ENCODE measurements at regions not wholly inside any gene's neighbourhood (a gene's known extent, or its start where the extent isn't known, plus 50 kb on each side); places are given as distances from the start of the nearest gene placed in this dataset.

DNA sequence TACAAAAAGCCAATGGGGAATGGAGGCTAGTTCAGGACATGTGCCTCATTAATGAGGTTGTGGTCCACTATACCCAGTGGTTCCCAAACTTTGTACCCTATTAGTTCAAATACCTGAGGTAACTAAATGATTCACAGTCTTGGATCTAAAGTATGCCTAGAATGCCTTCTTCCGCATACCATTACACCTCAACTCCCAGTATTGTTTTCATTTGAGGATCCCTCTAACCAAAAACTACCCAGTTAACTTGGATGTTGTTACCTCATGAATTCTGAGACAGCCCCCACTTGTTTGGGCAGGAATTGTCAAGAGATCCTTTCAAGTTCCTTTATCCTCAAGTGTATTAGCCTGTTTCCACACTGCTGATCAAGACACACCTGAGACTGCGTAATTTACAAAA, 439.2 kb downstream of the PCDH10 start:
- Histone ChIP-seq H3K23me2 (ENCODE audit: insufficient read length, low read depth, low read length, poor library complexity, severe bottlenecking) (no peaks in the 10 kb centered on the region), H3K27ac (ENCODE audit: insufficient read length, low read depth, low read length) (no peak overlapping the region), H3K4me1 (ENCODE audit: insufficient read depth, low read length) (peaks cover 3% of the 10 kb centered on the region; the same call in 1 of the 2 replicates), H2AFZ (ENCODE audit: low read length) (no peak overlapping the region), H4K8ac (replicated peaks; ENCODE audit: insufficient read length, low read depth, low read length) (no peak overlapping the region), H3K18ac (ENCODE audit: insufficient read length, low read depth, low read length) (no peak overlapping the region), H3K4me2 (ENCODE audit: insufficient read depth, insufficient read length, low read length) (no peak overlapping the region), H3K27me3 (ENCODE audit: insufficient read depth, low read length) (no peaks in the 10 kb centered on the region), H2BK5ac (ENCODE audit: insufficient read length, low read length) (no peak overlapping the region), H4K91ac (ENCODE audit: insufficient read length, low read depth, low read length) (no peak overlapping the region), H3T11ph (ENCODE audit: low read length) (no peak overlapping the region), H3K14ac (ENCODE audit: insufficient read depth, low read length) (no peak overlapping the region), H2BK20ac (ENCODE audit: low read depth, low read length, poor library complexity, severe bottlenecking) (no peak overlapping the region), H3K23ac (ENCODE audit: insufficient read length, low read depth, low read length) (no peak overlapping the region), H3K79me1 (ENCODE audit: insufficient read depth, low read depth, low read length, poor library complexity, severe bottlenecking) (no peaks in the 10 kb centered on the region), H3K4ac (ENCODE audit: low read depth, low read length) (no peak overlapping the region), H2BK120ac (ENCODE audit: low read depth, low read length, poor library complexity, severe bottlenecking) (no peak overlapping the region), H3K79me2 (ENCODE audit: insufficient read depth, low read length) (no peaks in the 10 kb centered on the region; the same call in 1 of the 2 replicates), H3K56ac (ENCODE audit: insufficient read length, low read depth, low read length) (no peak overlapping the region), H3K9ac (ENCODE audit: extremely low read depth, insufficient read length, low read length) (no peak overlapping the region), H4K5ac (ENCODE audit: insufficient read length, low read depth, low read length) (no peak overlapping the region), H2BK15ac (ENCODE audit: low read depth, low read length) (no peak overlapping the region), H2AK5ac (ENCODE audit: insufficient read length, low read length) (no peak overlapping the region), H2BK12ac (ENCODE audit: insufficient read length, low read depth, low read length) (no peak overlapping the region), H3K9me3 (ENCODE audit: control insufficient read depth, low read depth, low read length) (no peaks in the 10 kb centered on the region), H4K20me1 (ENCODE audit: control insufficient read depth, insufficient read depth, insufficient read length) (no peaks in the 10 kb centered on the region)
- no peak overlapping the region for H3K27ac Mint-ChIP-seq
- WGBS (ENCODE audit: extremely low coverage, insufficient read length, low lambda C conversion rate), result no CpG with 5 or more reads among the region's 2 CpGs
- peaks cover 5 to 31% (median 11%) of the 10 kb centered on the region in 3 experiments for H3K36me3 Mint-ChIP-seq (ENCODE audit: insufficient read depth in 1 of 3, low read depth in 3 of 3)
- H3K4me1 Mint-ChIP-seq, result peaks cover 16 to 17% of the 10 kb centered on the region in 2 experiments
- TF ChIP-seq, protein P1, sequence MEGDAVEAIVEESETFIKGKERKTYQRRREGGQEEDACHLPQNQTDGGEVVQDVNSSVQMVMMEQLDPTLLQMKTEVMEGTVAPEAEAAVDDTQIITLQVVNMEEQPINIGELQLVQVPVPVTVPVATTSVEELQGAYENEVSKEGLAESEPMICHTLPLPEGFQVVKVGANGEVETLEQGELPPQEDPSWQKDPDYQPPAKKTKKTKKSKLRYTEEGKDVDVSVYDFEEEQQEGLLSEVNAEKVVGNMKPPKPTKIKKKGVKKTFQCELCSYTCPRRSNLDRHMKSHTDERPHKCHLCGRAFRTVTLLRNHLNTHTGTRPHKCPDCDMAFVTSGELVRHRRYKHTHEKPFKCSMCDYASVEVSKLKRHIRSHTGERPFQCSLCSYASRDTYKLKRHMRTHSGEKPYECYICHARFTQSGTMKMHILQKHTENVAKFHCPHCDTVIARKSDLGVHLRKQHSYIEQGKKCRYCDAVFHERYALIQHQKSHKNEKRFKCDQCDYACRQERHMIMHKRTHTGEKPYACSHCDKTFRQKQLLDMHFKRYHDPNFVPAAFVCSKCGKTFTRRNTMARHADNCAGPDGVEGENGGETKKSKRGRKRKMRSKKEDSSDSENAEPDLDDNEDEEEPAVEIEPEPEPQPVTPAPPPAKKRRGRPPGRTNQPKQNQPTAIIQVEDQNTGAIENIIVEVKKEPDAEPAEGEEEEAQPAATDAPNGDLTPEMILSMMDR (conservative IDR thresholded peaks at IDR 0.05), result no peak
- H3K27me3 Mint-ChIP-seq (ENCODE audit: low read depth), result no peaks in the 10 kb centered on the region; the same call in 1 of the 2 replicates
- no peak for DNase-seq
- H3K4me3 Mint-ChIP-seq, result no peak overlapping the region
- peaks cover 6 to 12% of the 10 kb centered on the region in 2 experiments; a peak in 4 of 5 replicates for H3K9me3 Mint-ChIP-seq

Data from H9 (cell line).